ENCODE measurements at regions not wholly inside any gene's neighbourhood (a gene's known extent, or its start where the extent isn't known, plus 50 kb on each side); places are given as distances from the start of the nearest gene placed in this dataset.

DNA sequence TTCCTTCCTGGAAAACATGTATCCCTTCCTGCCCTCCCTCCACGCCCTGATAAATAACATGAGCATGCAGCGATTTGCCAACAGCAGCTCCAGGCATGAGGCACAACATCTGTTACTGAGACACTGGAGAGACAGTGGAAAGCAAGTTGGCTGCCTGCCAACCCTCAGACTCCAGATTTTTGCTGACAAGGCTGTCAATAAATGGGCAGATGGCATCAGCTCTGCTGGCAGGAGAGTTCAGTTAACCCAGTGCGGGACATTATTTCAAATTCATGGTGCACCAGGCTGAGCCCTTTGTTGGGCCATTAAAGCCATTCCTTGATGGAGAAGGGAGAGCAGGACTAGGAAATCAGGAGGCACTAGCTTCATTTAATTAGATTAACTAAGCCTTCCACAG lies 293.3 kb downstream of the MEX3B start:
- TF ChIP-seq POLR2A (IDR thresholded peaks at IDR 0.05) (no peak), EP300 (IDR thresholded peaks at IDR 0.05; ENCODE audit: low read depth) (no peak), POLR2AphosphoS5 (IDR thresholded peaks at IDR 0.05) (peak in 2 of 3 donors; percentile 18 to 33)
- TF ChIP-seq, protein P1, sequence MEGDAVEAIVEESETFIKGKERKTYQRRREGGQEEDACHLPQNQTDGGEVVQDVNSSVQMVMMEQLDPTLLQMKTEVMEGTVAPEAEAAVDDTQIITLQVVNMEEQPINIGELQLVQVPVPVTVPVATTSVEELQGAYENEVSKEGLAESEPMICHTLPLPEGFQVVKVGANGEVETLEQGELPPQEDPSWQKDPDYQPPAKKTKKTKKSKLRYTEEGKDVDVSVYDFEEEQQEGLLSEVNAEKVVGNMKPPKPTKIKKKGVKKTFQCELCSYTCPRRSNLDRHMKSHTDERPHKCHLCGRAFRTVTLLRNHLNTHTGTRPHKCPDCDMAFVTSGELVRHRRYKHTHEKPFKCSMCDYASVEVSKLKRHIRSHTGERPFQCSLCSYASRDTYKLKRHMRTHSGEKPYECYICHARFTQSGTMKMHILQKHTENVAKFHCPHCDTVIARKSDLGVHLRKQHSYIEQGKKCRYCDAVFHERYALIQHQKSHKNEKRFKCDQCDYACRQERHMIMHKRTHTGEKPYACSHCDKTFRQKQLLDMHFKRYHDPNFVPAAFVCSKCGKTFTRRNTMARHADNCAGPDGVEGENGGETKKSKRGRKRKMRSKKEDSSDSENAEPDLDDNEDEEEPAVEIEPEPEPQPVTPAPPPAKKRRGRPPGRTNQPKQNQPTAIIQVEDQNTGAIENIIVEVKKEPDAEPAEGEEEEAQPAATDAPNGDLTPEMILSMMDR (IDR thresholded peaks at IDR 0.05): no peak

All from transverse colon (tissue), 4 donors.